ENCODE measurements at regions not wholly inside any gene's neighbourhood (a gene's known extent, or its start where the extent isn't known, plus 50 kb on each side); places are given as distances from the start of the nearest gene placed in this dataset.

DNA sequence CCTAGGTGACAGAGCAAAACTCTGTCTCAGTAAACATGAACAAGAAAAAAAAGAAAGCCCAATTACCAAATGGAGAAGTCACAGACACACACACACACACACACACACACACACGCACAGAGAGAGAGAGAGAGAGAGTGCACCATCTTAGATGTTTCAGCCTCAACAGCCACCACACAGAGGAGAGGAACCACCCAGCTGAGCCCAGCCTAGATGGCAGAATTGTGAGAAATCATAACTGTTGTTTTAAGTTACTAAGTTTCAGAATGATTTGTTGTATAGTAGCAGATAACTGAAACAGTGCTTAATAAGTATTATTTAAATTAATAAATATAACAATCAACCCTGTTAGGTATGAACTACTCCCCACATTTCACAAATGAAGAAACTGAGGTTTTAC lies 321.2 kb downstream of the ZNF621 start:
- TF ChIP-seq, protein P1, sequence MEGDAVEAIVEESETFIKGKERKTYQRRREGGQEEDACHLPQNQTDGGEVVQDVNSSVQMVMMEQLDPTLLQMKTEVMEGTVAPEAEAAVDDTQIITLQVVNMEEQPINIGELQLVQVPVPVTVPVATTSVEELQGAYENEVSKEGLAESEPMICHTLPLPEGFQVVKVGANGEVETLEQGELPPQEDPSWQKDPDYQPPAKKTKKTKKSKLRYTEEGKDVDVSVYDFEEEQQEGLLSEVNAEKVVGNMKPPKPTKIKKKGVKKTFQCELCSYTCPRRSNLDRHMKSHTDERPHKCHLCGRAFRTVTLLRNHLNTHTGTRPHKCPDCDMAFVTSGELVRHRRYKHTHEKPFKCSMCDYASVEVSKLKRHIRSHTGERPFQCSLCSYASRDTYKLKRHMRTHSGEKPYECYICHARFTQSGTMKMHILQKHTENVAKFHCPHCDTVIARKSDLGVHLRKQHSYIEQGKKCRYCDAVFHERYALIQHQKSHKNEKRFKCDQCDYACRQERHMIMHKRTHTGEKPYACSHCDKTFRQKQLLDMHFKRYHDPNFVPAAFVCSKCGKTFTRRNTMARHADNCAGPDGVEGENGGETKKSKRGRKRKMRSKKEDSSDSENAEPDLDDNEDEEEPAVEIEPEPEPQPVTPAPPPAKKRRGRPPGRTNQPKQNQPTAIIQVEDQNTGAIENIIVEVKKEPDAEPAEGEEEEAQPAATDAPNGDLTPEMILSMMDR (IDR thresholded peaks at IDR 0.05) = no peak
- TF ChIP-seq POLR2A (IDR thresholded peaks at IDR 0.05) = no peak
